ENCODE measurements at regions not wholly inside any gene's neighbourhood (a gene's known extent, or its start where the extent isn't known, plus 50 kb on each side); places are given as distances from the start of the nearest gene placed in this dataset.

GRCh38 chr2:10989782-10990181 lies 78.0 kb downstream of the KCNF1 start:
- Mint-ChIP-seq H3K27me3 (peaks cover 6% of the 10 kb centered on the region), H3K4me3 (no peak overlapping the region), H3K36me3 (ENCODE audit: low read depth) (no peaks in the 10 kb centered on the region), H3K27ac (no peak overlapping the region), H3K9me3 (no peaks in the 10 kb centered on the region), H3K4me1 (no peaks in the 10 kb centered on the region)
- CTCF ChIA-PET, result no interaction called here
- POLR2A ChIA-PET, result no interaction called here
- no peak for ATAC-seq (ENCODE audit: low read depth)
- intact Hi-C loops (cut with micrococcal nuclease), result no loop called here
- TF ChIP-seq CTCF (IDR thresholded peaks at IDR 0.05), result no peak
- DNase-seq, result no peak

GRCh38 chr2:10990561-10991111 lies 78.9 kb downstream of the KCNF1 start:
- H3K27me3 Mint-ChIP-seq, result peaks cover 6% of the 10 kb centered on the region
- POLR2A ChIA-PET, result no interaction called here
- TF ChIP-seq CTCF (IDR thresholded peaks at IDR 0.05), result no peak
- intact Hi-C loops (cut with micrococcal nuclease), result no loop called here
- ATAC-seq (ENCODE audit: low read depth) (no peak), DNase-seq (no peak)
- no peak overlapping the region for H3K4me3 Mint-ChIP-seq
- no peak overlapping the region for H3K27ac Mint-ChIP-seq
- CTCF ChIA-PET, result no interaction called here
- no peaks in the 10 kb centered on the region for H3K4me1 Mint-ChIP-seq
- H3K9me3 Mint-ChIP-seq, result no peaks in the 10 kb centered on the region
- no peaks in the 10 kb centered on the region for H3K36me3 Mint-ChIP-seq (ENCODE audit: low read depth)

GRCh38 chr2:10992023-10992791 lies 80.5 kb downstream of the KCNF1 start:
- POLR2A ChIA-PET, result no interaction called here
- no peaks in the 10 kb centered on the region for H3K4me1 Mint-ChIP-seq
- intact Hi-C loops (cut with micrococcal nuclease), result no loop called here

GRCh38 chr2:10993001-10993481 lies 81.3 kb downstream of the KCNF1 start:
- no peak overlapping the region for H3K27ac Mint-ChIP-seq
- no peaks in the 10 kb centered on the region for H3K9me3 Mint-ChIP-seq
- DNase-seq (no peak), ATAC-seq (ENCODE audit: low read depth) (no peak)
- no peak overlapping the region for H3K4me3 Mint-ChIP-seq
- POLR2A ChIA-PET, result no interaction called here
- CTCF ChIA-PET, result no interaction called here
- no peaks in the 10 kb centered on the region for H3K4me1 Mint-ChIP-seq
- no peak for TF ChIP-seq CTCF (IDR thresholded peaks at IDR 0.05)
- intact Hi-C loops (cut with micrococcal nuclease), result no loop called here
- peaks cover 6% of the 10 kb centered on the region for H3K27me3 Mint-ChIP-seq
- H3K36me3 Mint-ChIP-seq (ENCODE audit: low read depth), result no peaks in the 10 kb centered on the region

More at GRCh38 chr2:10992023-10992791, 80.5 kb downstream of the KCNF1 start:
- H3K4me3 Mint-ChIP-seq, result no peak overlapping the region
- no peak for TF ChIP-seq CTCF (IDR thresholded peaks at IDR 0.05)
- no peak overlapping the region for H3K27ac Mint-ChIP-seq
- CTCF ChIA-PET, result no interaction called here
- H3K36me3 Mint-ChIP-seq (ENCODE audit: low read depth), result no peaks in the 10 kb centered on the region
- peaks cover 6% of the 10 kb centered on the region for H3K27me3 Mint-ChIP-seq
- H3K9me3 Mint-ChIP-seq, result no peaks in the 10 kb centered on the region
- DNase-seq, result no peak
- ATAC-seq (ENCODE audit: low read depth), result no peak

- H3K27ac Mint-ChIP-seq, result no peak overlapping the region
- no peak for TF ChIP-seq CTCF (IDR thresholded peaks at IDR 0.05)
Observed at GRCh38 chr2:10995366-10995970, 83.7 kb downstream of the KCNF1 start.

More at GRCh38 chr2:10995366-10995970, 83.7 kb downstream of the KCNF1 start:
- ChIA-PET CTCF (no interaction called here), POLR2A (no interaction called here)
- intact Hi-C loops (cut with micrococcal nuclease), result no loop called here
- no peak for DNase-seq
- Mint-ChIP-seq H3K4me1 (no peaks in the 10 kb centered on the region), H3K4me3 (no peak overlapping the region), H3K27me3 (peaks cover 6% of the 10 kb centered on the region), H3K36me3 (ENCODE audit: low read depth) (no peaks in the 10 kb centered on the region), H3K9me3 (no peaks in the 10 kb centered on the region)
- no peak for ATAC-seq (ENCODE audit: low read depth)
